Breast epithelium (tissue), 3 donors: ENCODE measurements at regions not wholly inside any gene's neighbourhood (a gene's known extent, or its start where the extent isn't known, plus 50 kb on each side); places are given as distances from the start of the nearest gene placed in this dataset.

Source experiments
- CTCF ChIP-seq, 3 donors: fragments of 450-650 bp; IDR thresholded peaks; one replicate each; pipeline ENCODE4 v1.5.1; 2016 to 2017; ENCODE audit warnings: antibody characterized with exemption in 3 of 3, mild to moderate bottlenecking in 3 of 3, moderate library complexity in 3 of 3
- POLR2A ChIP-seq: fragments of 450-650 bp; IDR thresholded peaks from one replicate; pipeline ENCODE4 v1.6.1; 2016; ENCODE audit warnings: antibody characterized with exemption, mild to moderate bottlenecking, moderate library complexity

GRCh38 chr2:149808556-149808955 lies 221.0 kb upstream of the MMADHC start:
- TF ChIP-seq POLR2A, result no peak
- TF ChIP-seq CTCF (IDR thresholded peaks at IDR 0.05), result no peak
